Liver (tissue), 3 donors: ENCODE measurements at regions not wholly inside any gene's neighbourhood (a gene's known extent, or its start where the extent isn't known, plus 50 kb on each side); places are given as distances from the start of the nearest gene placed in this dataset.
"Not testable (repeated sequence)": the region's sequence is repeated elsewhere in the genome, so short reads cannot be mapped to it uniquely, and the experiment has no call there.

Experiments
- RXRA ChIP-seq, 2 donors: IDR thresholded peaks; 2 replicates each; pipeline ENCODE4 v1.6.1; 2017 to 2018; ENCODE audit warnings: antibody characterized with exemption in 2 of 2, mild to moderate bottlenecking in 1 of 2
- TF ChIP-seq, protein P1 (sequence below): fragments of 150-350 bp; IDR thresholded peaks from 2 replicates; pipeline ENCODE4 v1.5.1; 2017; ENCODE audit warnings: improper control_type of control experiment, low read depth, low read length; ENCODE audit not compliant: missing input control
- donor health status: healthy.
- donor health status: healthy.

DNA sequence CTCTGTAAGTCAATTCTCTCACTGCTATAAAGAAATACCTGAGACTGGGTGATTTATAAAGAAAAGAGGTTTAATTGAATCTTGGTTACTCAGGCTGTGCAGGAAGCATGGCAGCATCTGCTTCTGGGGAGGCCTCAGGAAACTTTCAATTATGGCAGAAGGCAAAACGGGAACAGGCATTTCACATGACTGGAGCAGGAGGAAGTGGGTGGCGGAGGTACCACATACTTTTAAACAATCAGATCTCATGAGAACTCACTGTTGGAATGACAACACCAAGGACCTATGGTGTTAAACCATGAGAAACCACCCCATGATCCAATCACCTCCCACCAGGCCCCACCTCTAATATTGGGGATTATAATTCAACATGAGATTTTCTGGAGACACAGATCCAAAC is 315.7 kb upstream of the NRP1 start:
- TF ChIP-seq, protein P1, sequence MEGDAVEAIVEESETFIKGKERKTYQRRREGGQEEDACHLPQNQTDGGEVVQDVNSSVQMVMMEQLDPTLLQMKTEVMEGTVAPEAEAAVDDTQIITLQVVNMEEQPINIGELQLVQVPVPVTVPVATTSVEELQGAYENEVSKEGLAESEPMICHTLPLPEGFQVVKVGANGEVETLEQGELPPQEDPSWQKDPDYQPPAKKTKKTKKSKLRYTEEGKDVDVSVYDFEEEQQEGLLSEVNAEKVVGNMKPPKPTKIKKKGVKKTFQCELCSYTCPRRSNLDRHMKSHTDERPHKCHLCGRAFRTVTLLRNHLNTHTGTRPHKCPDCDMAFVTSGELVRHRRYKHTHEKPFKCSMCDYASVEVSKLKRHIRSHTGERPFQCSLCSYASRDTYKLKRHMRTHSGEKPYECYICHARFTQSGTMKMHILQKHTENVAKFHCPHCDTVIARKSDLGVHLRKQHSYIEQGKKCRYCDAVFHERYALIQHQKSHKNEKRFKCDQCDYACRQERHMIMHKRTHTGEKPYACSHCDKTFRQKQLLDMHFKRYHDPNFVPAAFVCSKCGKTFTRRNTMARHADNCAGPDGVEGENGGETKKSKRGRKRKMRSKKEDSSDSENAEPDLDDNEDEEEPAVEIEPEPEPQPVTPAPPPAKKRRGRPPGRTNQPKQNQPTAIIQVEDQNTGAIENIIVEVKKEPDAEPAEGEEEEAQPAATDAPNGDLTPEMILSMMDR, result not testable (repeated sequence)
- not testable (repeated sequence) for TF ChIP-seq RXRA (IDR thresholded peaks at IDR 0.05)
